BE2C (cell line): ENCODE measurements at regions not wholly inside any gene's neighbourhood (a gene's known extent, or its start where the extent isn't known, plus 50 kb on each side); places are given as distances from the start of the nearest gene placed in this dataset.
"Not testable (repeated sequence)": the region's sequence is repeated elsewhere in the genome, so short reads cannot be mapped to it uniquely, and the experiment has no call there.

Experiments
- DNase-seq: peaks from one replicate; pipeline ENCODE4 v3.0.0-alpha.2; 2020
- H3K27me3 ChIP-seq: fragments of 250-450 bp; sonication (Bioruptor Pico); 2 replicates; pipeline ENCODE4 v1.5.1; 2020; ENCODE audit warnings: mild to moderate bottlenecking
- H3K36me3 ChIP-seq: fragments of 250-450 bp; sonication (Bioruptor Pico); 2 replicates; pipeline ENCODE4 v1.5.1; 2020; ENCODE audit warnings: mild to moderate bottlenecking
- H3K4me1 ChIP-seq: fragments of 250-450 bp; sonication (Bioruptor Pico); 2 replicates; pipeline ENCODE4 v1.5.1; 2020
- H3K4me3 ChIP-seq: 2 replicates; pipeline ENCODE4 v1.5.1; 2011; ENCODE audit warnings: low read depth, low read length
- H3K9me3 ChIP-seq: fragments of 250-450 bp; sonication (Bioruptor Pico); 2 replicates; pipeline ENCODE4 v1.5.1; 2020
- CTCF ChIP-seq: IDR thresholded peaks from 2 replicates; pipeline ENCODE4 v1.5.1; 2012; ENCODE audit warnings: mild to moderate bottlenecking, low read depth, low read length

GRCh38 chr6:109875973-109876372 lies 102.1 kb upstream of the GPR6 start:
- Histone ChIP-seq H3K4me3 (no peak overlapping the region), H3K9me3 (no peaks in the 10 kb centered on the region), H3K36me3 (no peaks in the 10 kb centered on the region), H3K27me3 (no peaks in the 10 kb centered on the region), H3K4me1 (no peaks in the 10 kb centered on the region)
- DNase-seq = no peak
- TF ChIP-seq CTCF = no peak

- no peaks in the 10 kb centered on the region for H3K27me3 ChIP-seq
- DNase-seq = no peak
- no peak for TF ChIP-seq CTCF
- no peaks in the 10 kb centered on the region for H3K9me3 ChIP-seq
- no peak overlapping the region for H3K4me3 ChIP-seq
- no peaks in the 10 kb centered on the region for H3K36me3 ChIP-seq
- no peaks in the 10 kb centered on the region for H3K4me1 ChIP-seq
Observed at GRCh38 chr6:109877028-109878004, 100.8 kb upstream of the GPR6 start.

- DNase-seq, H3K4me3 ChIP-seq, H3K36me3 ChIP-seq, H3K27me3 ChIP-seq, H3K9me3 ChIP-seq, H3K4me1 ChIP-seq: not testable (repeated sequence)
Observed at GRCh38 chr6:109878005-109878690, 100.0 kb upstream of the GPR6 start.

- not testable (repeated sequence) for H3K4me3 ChIP-seq, H3K27me3 ChIP-seq, H3K4me1 ChIP-seq, H3K36me3 ChIP-seq, DNase-seq, H3K9me3 ChIP-seq
Observed at GRCh38 chr6:109879081-109879480, 99.0 kb upstream of the GPR6 start.

GRCh38 chr6:109879521-109879920 lies 98.6 kb upstream of the GPR6 start:
- H3K4me3 ChIP-seq = no peak overlapping the region
- H3K36me3 ChIP-seq = no peaks in the 10 kb centered on the region
- no peaks in the 10 kb centered on the region for H3K9me3 ChIP-seq
- H3K4me1 ChIP-seq = no peaks in the 10 kb centered on the region
- no peaks in the 10 kb centered on the region for H3K27me3 ChIP-seq
- no peak for DNase-seq
- no peak for TF ChIP-seq CTCF

- not testable (repeated sequence) for H3K4me1 ChIP-seq, H3K27me3 ChIP-seq, H3K4me3 ChIP-seq, H3K9me3 ChIP-seq, DNase-seq, H3K36me3 ChIP-seq
Observed at GRCh38 chr6:109881069-109881468, 97.0 kb upstream of the GPR6 start.

- not testable (repeated sequence) for H3K4me1 ChIP-seq
Observed at GRCh38 chr6:109881953-109882490, 96.1 kb upstream of the GPR6 start.

GRCh38 chr6:109891924-109892323 lies 86.2 kb upstream of the GPR6 start:
- H3K36me3 ChIP-seq = no peaks in the 10 kb centered on the region
- no peaks in the 10 kb centered on the region for H3K9me3 ChIP-seq
- no peak overlapping the region for H3K4me3 ChIP-seq
- H3K4me1 ChIP-seq = no peaks in the 10 kb centered on the region
- no peak for DNase-seq
- H3K27me3 ChIP-seq = no peaks in the 10 kb centered on the region
- TF ChIP-seq CTCF = no peak

More at GRCh38 chr6:109881953-109882490, 96.1 kb upstream of the GPR6 start:
- not testable (repeated sequence) for H3K9me3 ChIP-seq, H3K36me3 ChIP-seq, H3K4me3 ChIP-seq, DNase-seq, H3K27me3 ChIP-seq
